ENCODE measurements at regions not wholly inside any gene's neighbourhood (a gene's known extent, or its start where the extent isn't known, plus 50 kb on each side); places are given as distances from the start of the nearest gene placed in this dataset.
"Not testable (repeated sequence)": the region's sequence is repeated elsewhere in the genome, so short reads cannot be mapped to it uniquely, and the experiment has no call there.

DNA sequence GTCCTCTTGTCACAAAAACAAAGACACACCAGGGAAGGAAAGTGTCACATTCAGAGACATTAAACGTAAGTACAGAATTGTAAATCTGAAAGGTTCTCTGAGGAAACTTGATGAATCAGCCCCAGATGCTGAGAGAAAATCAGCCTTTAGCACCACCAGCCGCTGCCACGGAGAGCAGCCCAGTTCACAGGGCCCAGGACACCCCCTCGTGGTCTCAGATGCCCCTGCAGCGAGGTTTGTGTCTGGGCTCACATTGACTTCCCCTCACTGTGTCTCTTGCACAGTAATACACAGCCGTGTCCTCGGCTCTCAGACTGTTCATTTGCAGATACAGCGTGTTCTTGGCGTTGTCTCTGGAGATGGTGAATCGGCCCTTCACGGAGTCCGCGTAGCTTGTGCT lies 1283.8 kb downstream of the TMEM121 start:
- not testable (repeated sequence) for H3K4me1 ChIP-seq (ENCODE audit: control insufficient read depth, insufficient read depth, low read length); H3K27ac ChIP-seq (ENCODE audit: low read length); DNase-seq; H3K27me3 ChIP-seq (ENCODE audit: control insufficient read depth, insufficient read depth, low read length); H3K4me3 ChIP-seq (ENCODE audit: low read length); H3K36me3 ChIP-seq (ENCODE audit: control insufficient read depth, insufficient read depth, low read length)
- no CpG with 5 or more reads among the region's 13 CpGs for WGBS (ENCODE audit: insufficient coverage, low lambda C conversion rate)
- peaks cover 12% of the 10 kb centered on the region for H3K9me3 ChIP-seq (ENCODE audit: control insufficient read depth, low read depth, low read length)

GRCh38 chr14:106811162-106811561 lies 1284.8 kb downstream of the TMEM121 start:
- no peak for DNase-seq
- Histone ChIP-seq H3K27me3 (ENCODE audit: control insufficient read depth, insufficient read depth, low read length) (no peaks in the 10 kb centered on the region), H3K4me1 (ENCODE audit: control insufficient read depth, insufficient read depth, low read length) (no peaks in the 10 kb centered on the region), H3K4me3 (ENCODE audit: low read length) (no peak overlapping the region), H3K36me3 (ENCODE audit: control insufficient read depth, insufficient read depth, low read length) (no peaks in the 10 kb centered on the region), H3K9me3 (ENCODE audit: control insufficient read depth, low read depth, low read length) (peaks cover 12% of the 10 kb centered on the region), H3K27ac (ENCODE audit: low read length) (no peak overlapping the region)
- WGBS (ENCODE audit: insufficient coverage, low lambda C conversion rate): no CpG with 5 or more reads among the region's 1 CpG

- no CpG with 5 or more reads among the region's 37 CpGs for WGBS (ENCODE audit: insufficient coverage, low lambda C conversion rate)
- no peaks in the 10 kb centered on the region for H3K36me3 ChIP-seq (ENCODE audit: control insufficient read depth, insufficient read depth, low read length)
- no peak for DNase-seq
- peaks cover 12% of the 10 kb centered on the region for H3K9me3 ChIP-seq (ENCODE audit: control insufficient read depth, low read depth, low read length)
- no peak overlapping the region for H3K4me3 ChIP-seq (ENCODE audit: low read length)
- no peaks in the 10 kb centered on the region for H3K27me3 ChIP-seq (ENCODE audit: control insufficient read depth, insufficient read depth, low read length)
- no peaks in the 10 kb centered on the region for H3K4me1 ChIP-seq (ENCODE audit: control insufficient read depth, insufficient read depth, low read length)
- H3K27ac ChIP-seq (ENCODE audit: low read length): no peak overlapping the region
Measured at GRCh38 chr14:106812788-106813476, 1286.5 kb downstream of the TMEM121 start.

GRCh38 chr14:106813477-106813823 lies 1287.1 kb downstream of the TMEM121 start:
- no CpG with 5 or more reads among the region's 9 CpGs for WGBS (ENCODE audit: insufficient coverage, low lambda C conversion rate)

GRCh38 chr14:106820119-106820518 lies 1293.7 kb downstream of the TMEM121 start:
- no peaks in the 10 kb centered on the region for H3K36me3 ChIP-seq (ENCODE audit: control insufficient read depth, insufficient read depth, low read length)
- H3K4me3 ChIP-seq (ENCODE audit: low read length): no peak overlapping the region
- no peaks in the 10 kb centered on the region for H3K27me3 ChIP-seq (ENCODE audit: control insufficient read depth, insufficient read depth, low read length)
- H3K9me3 ChIP-seq (ENCODE audit: control insufficient read depth, low read depth, low read length): peaks cover 3% of the 10 kb centered on the region
- WGBS (ENCODE audit: insufficient coverage, low lambda C conversion rate): 73% methylated on average over 1 of the region's 1 CpG
- no peak for DNase-seq
- H3K27ac ChIP-seq (ENCODE audit: low read length): no peak overlapping the region
- H3K4me1 ChIP-seq (ENCODE audit: control insufficient read depth, insufficient read depth, low read length): no peaks in the 10 kb centered on the region

More at GRCh38 chr14:106813477-106813823, 1287.1 kb downstream of the TMEM121 start:
- Histone ChIP-seq H3K4me3 (ENCODE audit: low read length) (no peak overlapping the region), H3K9me3 (ENCODE audit: control insufficient read depth, low read depth, low read length) (peaks cover 15% of the 10 kb centered on the region), H3K27ac (ENCODE audit: low read length) (no peak overlapping the region), H3K27me3 (ENCODE audit: control insufficient read depth, insufficient read depth, low read length) (no peaks in the 10 kb centered on the region), H3K4me1 (ENCODE audit: control insufficient read depth, insufficient read depth, low read length) (no peaks in the 10 kb centered on the region), H3K36me3 (ENCODE audit: control insufficient read depth, insufficient read depth, low read length) (no peaks in the 10 kb centered on the region)
- no peak for DNase-seq

GRCh38 chr14:106821119-106821518 lies 1294.7 kb downstream of the TMEM121 start:
- Histone ChIP-seq H3K4me1 (ENCODE audit: control insufficient read depth, insufficient read depth, low read length) (no peaks in the 10 kb centered on the region), H3K27ac (ENCODE audit: low read length) (no peak overlapping the region), H3K36me3 (ENCODE audit: control insufficient read depth, insufficient read depth, low read length) (no peaks in the 10 kb centered on the region), H3K9me3 (ENCODE audit: control insufficient read depth, low read depth, low read length) (peaks cover 3% of the 10 kb centered on the region), H3K4me3 (ENCODE audit: low read length) (no peak overlapping the region), H3K27me3 (ENCODE audit: control insufficient read depth, insufficient read depth, low read length) (no peaks in the 10 kb centered on the region)
- DNase-seq: no peak

GRCh38 chr14:106822905-106823304 lies 1296.5 kb downstream of the TMEM121 start:
- Histone ChIP-seq H3K9me3 (ENCODE audit: control insufficient read depth, low read depth, low read length) (peaks cover 3% of the 10 kb centered on the region), H3K36me3 (ENCODE audit: control insufficient read depth, insufficient read depth, low read length) (no peaks in the 10 kb centered on the region)
- no CpG with 5 or more reads among the region's 7 CpGs for WGBS (ENCODE audit: insufficient coverage, low lambda C conversion rate)

GRCh38 chr14:106823552-106823951 lies 1297.2 kb downstream of the TMEM121 start:
- Histone ChIP-seq H3K9me3 (ENCODE audit: control insufficient read depth, low read depth, low read length) (no peaks in the 10 kb centered on the region), H3K27me3 (ENCODE audit: control insufficient read depth, insufficient read depth, low read length) (no peaks in the 10 kb centered on the region), H3K36me3 (ENCODE audit: control insufficient read depth, insufficient read depth, low read length) (no peaks in the 10 kb centered on the region), H3K4me1 (ENCODE audit: control insufficient read depth, insufficient read depth, low read length) (no peaks in the 10 kb centered on the region), H3K27ac (ENCODE audit: low read length) (no peak overlapping the region), H3K4me3 (ENCODE audit: low read length) (no peak overlapping the region)
- no CpG with 5 or more reads among the region's 7 CpGs for WGBS (ENCODE audit: insufficient coverage, low lambda C conversion rate)
- no peak for DNase-seq

More at GRCh38 chr14:106822905-106823304, 1296.5 kb downstream of the TMEM121 start:
- no peak for DNase-seq
- Histone ChIP-seq H3K4me3 (ENCODE audit: low read length) (no peak overlapping the region), H3K27me3 (ENCODE audit: control insufficient read depth, insufficient read depth, low read length) (no peaks in the 10 kb centered on the region), H3K27ac (ENCODE audit: low read length) (no peak overlapping the region), H3K4me1 (ENCODE audit: control insufficient read depth, insufficient read depth, low read length) (no peaks in the 10 kb centered on the region)

GRCh38 chr14:106826833-106827369 lies 1300.5 kb downstream of the TMEM121 start:
- H3K27ac ChIP-seq (ENCODE audit: low read length): no peak overlapping the region
- no peaks in the 10 kb centered on the region for H3K36me3 ChIP-seq (ENCODE audit: control insufficient read depth, insufficient read depth, low read length)
- peaks cover 4% of the 10 kb centered on the region for H3K9me3 ChIP-seq (ENCODE audit: control insufficient read depth, low read depth, low read length)
- no peaks in the 10 kb centered on the region for H3K27me3 ChIP-seq (ENCODE audit: control insufficient read depth, insufficient read depth, low read length)
- no peaks in the 10 kb centered on the region for H3K4me1 ChIP-seq (ENCODE audit: control insufficient read depth, insufficient read depth, low read length)
- no peak overlapping the region for H3K4me3 ChIP-seq (ENCODE audit: low read length)
- WGBS (ENCODE audit: insufficient coverage, low lambda C conversion rate): 67% methylated on average over 3 of the region's 4 CpGs
- DNase-seq: no peak

GRCh38 chr14:106831322-106831720 lies 1304.9 kb downstream of the TMEM121 start:
- peaks cover 8% of the 10 kb centered on the region for H3K9me3 ChIP-seq (ENCODE audit: control insufficient read depth, low read depth, low read length)
- no peaks in the 10 kb centered on the region for H3K27me3 ChIP-seq (ENCODE audit: control insufficient read depth, insufficient read depth, low read length)
- no peak overlapping the region for H3K27ac ChIP-seq (ENCODE audit: low read length)
- DNase-seq: no peak
- no peaks in the 10 kb centered on the region for H3K4me1 ChIP-seq (ENCODE audit: control insufficient read depth, insufficient read depth, low read length)
- WGBS (ENCODE audit: insufficient coverage, low lambda C conversion rate): no CpG with 5 or more reads among the region's 11 CpGs
- no peaks in the 10 kb centered on the region for H3K36me3 ChIP-seq (ENCODE audit: control insufficient read depth, insufficient read depth, low read length)
- no peak overlapping the region for H3K4me3 ChIP-seq (ENCODE audit: low read length)

DNA sequence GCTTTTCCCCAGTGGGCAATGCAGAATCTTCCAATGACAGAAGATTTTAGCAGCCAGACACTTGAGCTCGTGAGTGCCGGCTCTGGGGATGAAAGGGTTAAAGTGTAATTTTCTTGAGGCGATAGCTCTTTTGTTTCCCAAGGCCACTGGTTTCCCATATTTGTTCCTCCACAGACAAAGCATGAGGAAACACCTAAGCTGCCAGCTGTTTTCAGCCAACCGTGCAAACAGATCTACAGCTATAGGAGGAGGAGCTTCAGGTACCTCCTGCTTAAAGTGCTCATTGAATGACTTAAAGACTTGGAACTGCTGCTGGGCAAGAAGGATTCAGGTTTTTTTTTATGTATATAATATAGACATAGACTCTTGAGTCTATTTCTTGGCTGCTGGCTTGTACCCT lies 1311.5 kb downstream of the TMEM121 start:
- H3K27ac ChIP-seq (ENCODE audit: low read length): no peak overlapping the region
- H3K9me3 ChIP-seq (ENCODE audit: control insufficient read depth, low read depth, low read length): peaks cover 4% of the 10 kb centered on the region

More for the DNA sequence above, 1311.5 kb downstream of the TMEM121 start:
- Histone ChIP-seq H3K4me1 (ENCODE audit: control insufficient read depth, insufficient read depth, low read length) (no peaks in the 10 kb centered on the region), H3K27me3 (ENCODE audit: control insufficient read depth, insufficient read depth, low read length) (no peaks in the 10 kb centered on the region), H3K36me3 (ENCODE audit: control insufficient read depth, insufficient read depth, low read length) (no peaks in the 10 kb centered on the region), H3K4me3 (ENCODE audit: low read length) (no peak overlapping the region)
- no peak for DNase-seq
- 80% methylated on average over 1 of the region's 4 CpGs for WGBS (ENCODE audit: insufficient coverage, low lambda C conversion rate)

Measured in large intestine (tissue), 3 donors.